CD4-positive, alpha-beta memory T cell (primary cell): ENCODE measurements at regions not wholly inside any gene's neighbourhood (a gene's known extent, or its start where the extent isn't known, plus 50 kb on each side); places are given as distances from the start of the nearest gene placed in this dataset.
"Not testable (repeated sequence)": the region's sequence is repeated elsewhere in the genome, so short reads cannot be mapped to it uniquely, and the experiment has no call there.

ENCODE experiments used
- CTCF ChIA-PET: fragments of 350-600 bp; sonication (Branson Sonifier 250); formaldehyde crosslinking; loops from one replicate; lab custom pipeline; 2021; ENCODE audit warnings: inconsistent platforms; ENCODE audit not compliant: partially characterized antibody; lab: Charles Lee
- POLR2A ChIA-PET: fragments of 350-600 bp; sonication (Branson Sonifier 250); formaldehyde crosslinking; loops from one replicate; lab custom pipeline; 2021; ENCODE audit not compliant: partially characterized antibody; lab: Charles Lee
- DNase-seq, 5 donors: peaks; one replicate each; pipeline versions ENCODE4 v3.0.0 to v3.0.0-alpha.2; 2020 to 2022; ENCODE audit warnings: mixed read lengths in 1 of 5
- H3K27ac ChIP-seq: one replicate; pipeline ENCODE4 v1.7.0; 2013; ENCODE audit warnings: low read depth, low read length
- H3K27me3 ChIP-seq: 2 replicates; pipeline ENCODE4 v1.7.0; 2013; ENCODE audit warnings: mild to moderate bottlenecking, low read length, moderate library complexity; ENCODE audit not compliant: insufficient read depth
- H3K36me3 ChIP-seq: 2 replicates; pipeline ENCODE4 v1.7.0; 2013; ENCODE audit warnings: mild to moderate bottlenecking, low read length, moderate library complexity; ENCODE audit not compliant: insufficient read depth
- H3K4me1 ChIP-seq: 2 replicates; pipeline ENCODE4 v1.7.0; 2013; ENCODE audit warnings: mild to moderate bottlenecking, low read length, moderate library complexity; ENCODE audit not compliant: insufficient read depth
- H3K4me3 ChIP-seq, 2 donors: one replicate each; pipeline ENCODE4 v1.7.0; 2013; ENCODE audit warnings: low read length in 2 of 2, mild to moderate bottlenecking in 1 of 2
- H3K9me3 ChIP-seq, 2 donors: one replicate each; pipeline ENCODE4 v1.7.0; 2013; ENCODE audit warnings: low read length in 2 of 2, control low read depth in 1 of 2; ENCODE audit not compliant: control insufficient read depth in 1 of 2
- H3K27ac Mint-ChIP-seq, 7 donors: one replicate each; pipeline ENCODE4 v1.8.0; 2020 to 2021; ENCODE audit warnings: mixed read lengths in 7 of 7, mild to moderate bottlenecking in 6 of 7, inconsistent platforms in 3 of 7, moderate library complexity in 3 of 7
- H3K27me3 Mint-ChIP-seq, 2 donors: one replicate each; pipeline ENCODE4 v1.8.0; 2020 to 2021; ENCODE audit warnings: mixed read lengths in 2 of 2
- H3K36me3 Mint-ChIP-seq, 2 donors: one replicate each; pipeline ENCODE4 v1.8.0; 2020 to 2021; ENCODE audit warnings: mixed read lengths in 2 of 2, inconsistent platforms in 1 of 2, mild to moderate bottlenecking in 1 of 2
- H3K4me1 Mint-ChIP-seq, 4 donors: one replicate each; pipeline ENCODE4 v1.8.0; 2020 to 2021; ENCODE audit warnings: mixed read lengths in 4 of 4, mild to moderate bottlenecking in 1 of 4
- H3K4me3 Mint-ChIP-seq, 8 donors: one replicate each; pipeline ENCODE4 v1.8.0; 2020 to 2021; ENCODE audit warnings: mixed read lengths in 8 of 8, mild to moderate bottlenecking in 7 of 8, moderate library complexity in 6 of 8, inconsistent platforms in 3 of 8
- H3K9me3 Mint-ChIP-seq, 8 donors: one replicate each; pipeline ENCODE4 v1.8.0; 2020 to 2021; ENCODE audit warnings: mixed read lengths in 8 of 8, mild to moderate bottlenecking in 5 of 8, inconsistent platforms in 3 of 8, moderate library complexity in 1 of 8
- intact Hi-C: fragments of 100-400 bp; cut with micrococcal nuclease; formaldehyde crosslinking; loops from one replicate; pipeline ENCODE4 v1.15.1; 2023

DNA sequence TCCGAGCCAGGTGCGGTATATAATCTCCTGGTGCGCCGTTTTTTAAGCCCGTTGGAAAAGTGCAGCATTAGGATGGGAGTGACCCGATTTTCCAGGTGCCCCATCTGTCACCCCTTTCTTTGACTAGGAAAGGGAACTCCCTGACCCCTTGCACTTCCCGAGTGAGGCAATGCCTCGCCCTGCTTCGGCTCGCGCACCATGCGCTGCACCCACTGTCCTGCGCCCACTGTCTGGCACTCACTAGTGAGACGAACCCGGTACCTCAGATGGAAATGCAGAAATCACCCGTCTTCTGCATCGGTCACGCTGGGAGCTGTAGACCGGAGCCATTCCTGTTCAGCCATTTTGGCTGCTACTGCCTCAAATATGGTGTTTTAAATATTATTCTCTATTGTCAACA is 198.0 kb downstream of the MEIS1 start:
- H3K27ac Mint-ChIP-seq, CTCF ChIA-PET, DNase-seq: not testable (repeated sequence)

DNA sequence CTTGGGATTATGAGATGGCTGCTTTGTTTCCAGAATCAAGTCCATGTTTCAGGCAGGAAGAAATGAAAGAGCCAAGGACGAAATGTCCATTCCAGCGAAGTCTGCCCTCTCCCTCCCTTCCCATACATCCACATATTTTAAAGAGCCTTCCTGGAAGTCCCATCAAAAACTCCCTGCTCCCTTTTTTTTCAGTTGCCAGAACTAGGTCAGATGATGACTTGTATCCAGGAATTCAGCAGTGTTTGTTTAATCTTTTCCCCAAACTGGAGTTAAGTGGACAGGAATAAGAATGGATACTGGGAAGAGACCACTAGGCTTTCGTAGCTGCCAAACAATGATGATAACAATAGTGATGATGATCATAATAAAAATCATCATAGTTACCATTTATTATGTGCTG is 198.7 kb downstream of the MEIS1 start:
- ChIA-PET CTCF (no interaction called here), POLR2A (no interaction called here)
- Mint-ChIP-seq H3K27me3 (no peaks in the 10 kb centered on the region), H3K4me1 (no peaks in the 10 kb centered on the region), H3K4me3 (no peak overlapping the region), H3K9me3 (peaks cover 0 to 14% (median 4%) of the 10 kb centered on the region in 8 donors), H3K36me3 (peaks cover 0 to 3% of the 10 kb centered on the region in 2 donors), H3K27ac (no peak overlapping the region)
- no peak overlapping the region for H3K4me3 ChIP-seq
- intact Hi-C loops = no loop called here
- no peaks in the 10 kb centered on the region for H3K27me3 ChIP-seq
- no peaks in the 10 kb centered on the region for H3K4me1 ChIP-seq
- H3K36me3 ChIP-seq = no peaks in the 10 kb centered on the region
- no peak overlapping the region for H3K27ac ChIP-seq
- H3K9me3 ChIP-seq = no peaks in the 10 kb centered on the region
- no peak for DNase-seq

More for the DNA sequence above, 198.0 kb downstream of the MEIS1 start:
- H3K4me3 ChIP-seq, H3K4me1 Mint-ChIP-seq, H3K9me3 ChIP-seq, POLR2A ChIA-PET, H3K27me3 Mint-ChIP-seq, H3K36me3 Mint-ChIP-seq, intact Hi-C loops, H3K4me1 ChIP-seq, H3K27me3 ChIP-seq, H3K36me3 ChIP-seq, H3K4me3 Mint-ChIP-seq, H3K27ac ChIP-seq: not testable (repeated sequence)
- H3K9me3 Mint-ChIP-seq = peaks cover 0 to 12% (median 3%) of the 10 kb centered on the region in 8 donors

DNA sequence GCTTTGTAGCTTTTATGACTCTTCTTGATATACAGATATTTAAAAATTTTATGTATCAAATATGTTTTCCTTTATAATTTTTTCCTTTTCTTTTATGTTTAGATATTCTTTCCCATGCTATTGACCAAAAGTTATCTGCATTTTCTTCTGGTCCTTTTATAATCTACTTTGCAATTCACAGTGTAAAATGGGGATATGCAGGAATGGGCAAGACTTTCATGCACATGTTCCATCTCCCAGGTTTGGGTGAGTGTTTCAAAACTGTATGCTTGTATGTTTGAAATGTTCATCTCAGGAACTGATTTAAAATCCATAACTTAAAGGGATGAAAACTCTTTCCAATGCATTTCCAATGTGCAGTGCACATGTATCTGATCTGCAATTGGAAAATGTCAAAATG is 199.9 kb downstream of the MEIS1 start:
- no peak for DNase-seq
- no peak overlapping the region for H3K27ac Mint-ChIP-seq
- Histone ChIP-seq H3K27me3 (no peaks in the 10 kb centered on the region), H3K9me3 (no peaks in the 10 kb centered on the region), H3K27ac (no peak overlapping the region), H3K36me3 (no peaks in the 10 kb centered on the region), H3K4me3 (no peak overlapping the region), H3K4me1 (no peaks in the 10 kb centered on the region)
- H3K27me3 Mint-ChIP-seq = no peaks in the 10 kb centered on the region
- H3K9me3 Mint-ChIP-seq = peaks cover 0 to 11% (median 4%) of the 10 kb centered on the region in 8 donors
- intact Hi-C loops = no loop called here
- ChIA-PET CTCF (no interaction called here), POLR2A (no interaction called here)
- H3K4me3 Mint-ChIP-seq = no peak overlapping the region
- peaks cover 0 to 3% of the 10 kb centered on the region in 2 donors for H3K36me3 Mint-ChIP-seq
- no peaks in the 10 kb centered on the region for H3K4me1 Mint-ChIP-seq

DNA sequence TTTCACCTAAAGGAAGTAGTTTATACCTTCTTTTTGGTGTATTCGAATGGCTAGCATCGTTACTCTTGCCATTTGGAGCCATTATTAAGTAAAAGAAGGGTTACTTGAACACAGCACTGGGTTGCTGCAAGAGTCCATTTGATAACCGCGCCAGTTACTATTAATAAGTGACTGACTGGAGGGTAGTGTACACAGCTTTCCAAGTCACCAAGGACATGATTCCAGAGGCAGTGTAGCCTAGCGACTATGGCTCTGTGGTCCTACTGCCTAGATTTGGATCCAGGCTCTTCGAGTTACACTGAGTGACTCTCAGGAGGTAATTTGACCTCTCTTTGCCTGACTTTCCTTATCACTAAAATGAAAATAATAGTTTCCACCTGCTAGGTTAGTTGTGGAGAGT is 206.8 kb downstream of the MEIS1 start:
- no peak for DNase-seq
- CTCF ChIA-PET = no interaction called here
- H3K4me3 Mint-ChIP-seq = no peak overlapping the region
- intact Hi-C loops = no loop called here
- Histone ChIP-seq H3K27me3 (no peaks in the 10 kb centered on the region), H3K9me3 (no peaks in the 10 kb centered on the region), H3K4me3 (no peak overlapping the region), H3K4me1 (no peaks in the 10 kb centered on the region), H3K27ac (no peak overlapping the region), H3K36me3 (no peaks in the 10 kb centered on the region)
- H3K9me3 Mint-ChIP-seq = peaks cover 0 to 13% (median 7%) of the 10 kb centered on the region in 8 donors
- H3K27ac Mint-ChIP-seq = no peak overlapping the region
- H3K27me3 Mint-ChIP-seq = no peaks in the 10 kb centered on the region
- H3K4me1 Mint-ChIP-seq = no peaks in the 10 kb centered on the region
- no peaks in the 10 kb centered on the region for H3K36me3 Mint-ChIP-seq
- POLR2A ChIA-PET = no interaction called here

DNA sequence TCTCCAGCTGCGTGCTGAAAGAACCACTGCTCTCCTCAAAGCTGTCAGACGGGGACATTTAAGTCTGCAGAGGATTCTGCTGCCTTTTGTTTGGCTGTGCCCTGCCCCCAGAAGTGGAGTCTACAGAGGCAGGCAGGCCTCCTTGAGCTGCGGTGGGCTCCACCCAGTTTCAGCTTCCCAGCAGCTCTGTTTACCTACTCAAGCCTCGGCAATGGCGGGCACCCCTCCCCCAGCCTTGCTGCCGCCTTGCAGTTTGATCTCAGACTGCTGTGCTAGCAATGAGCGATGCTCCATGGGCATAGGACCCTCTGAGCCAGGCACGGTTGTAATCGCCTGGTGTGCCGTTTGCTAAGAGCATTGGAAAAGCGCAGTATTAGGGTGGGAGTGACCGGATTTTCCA is 213.2 kb downstream of the MEIS1 start:
- H3K27me3 ChIP-seq, H3K9me3 ChIP-seq, H3K4me1 ChIP-seq, H3K27ac ChIP-seq, H3K4me3 ChIP-seq, DNase-seq, H3K36me3 Mint-ChIP-seq, H3K36me3 ChIP-seq, H3K27me3 Mint-ChIP-seq, intact Hi-C loops, H3K27ac Mint-ChIP-seq, POLR2A ChIA-PET, CTCF ChIA-PET, H3K4me1 Mint-ChIP-seq, H3K4me3 Mint-ChIP-seq: not testable (repeated sequence)
- H3K9me3 Mint-ChIP-seq = peaks cover 0 to 14% (median 6%) of the 10 kb centered on the region in 8 donors

DNA sequence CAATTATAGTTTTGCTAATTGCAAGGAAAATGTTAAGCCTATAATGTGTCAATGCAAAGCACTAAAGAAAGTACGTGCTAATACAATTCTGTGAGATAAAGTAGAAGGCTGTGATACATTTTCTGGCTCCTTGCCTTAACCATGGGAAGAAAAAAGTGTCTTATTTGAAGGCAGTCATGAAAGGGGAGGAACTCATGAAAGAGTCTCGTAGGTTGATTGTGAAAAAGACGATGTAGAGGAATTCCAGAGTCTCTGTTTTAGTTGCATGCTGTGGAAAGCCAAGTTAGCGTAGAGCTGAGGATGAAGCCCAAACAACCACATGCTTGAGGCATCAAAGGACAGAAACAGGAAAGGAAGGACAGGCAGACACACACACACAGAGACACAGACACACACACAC is 214.1 kb downstream of the MEIS1 start:
- Histone ChIP-seq H3K9me3 (no peaks in the 10 kb centered on the region), H3K36me3 (no peaks in the 10 kb centered on the region), H3K4me1 (no peaks in the 10 kb centered on the region), H3K4me3 (no peak overlapping the region), H3K27me3 (no peaks in the 10 kb centered on the region), H3K27ac (no peak overlapping the region)
- Mint-ChIP-seq H3K4me1 (no peaks in the 10 kb centered on the region), H3K4me3 (no peak overlapping the region), H3K9me3 (peaks cover 0 to 14% (median 7%) of the 10 kb centered on the region in 8 donors), H3K36me3 (no peaks in the 10 kb centered on the region), H3K27me3 (no peaks in the 10 kb centered on the region), H3K27ac (no peak overlapping the region)
- CTCF ChIA-PET = no interaction called here
- POLR2A ChIA-PET = no interaction called here
- intact Hi-C loops = no loop called here
- DNase-seq = no peak

DNA sequence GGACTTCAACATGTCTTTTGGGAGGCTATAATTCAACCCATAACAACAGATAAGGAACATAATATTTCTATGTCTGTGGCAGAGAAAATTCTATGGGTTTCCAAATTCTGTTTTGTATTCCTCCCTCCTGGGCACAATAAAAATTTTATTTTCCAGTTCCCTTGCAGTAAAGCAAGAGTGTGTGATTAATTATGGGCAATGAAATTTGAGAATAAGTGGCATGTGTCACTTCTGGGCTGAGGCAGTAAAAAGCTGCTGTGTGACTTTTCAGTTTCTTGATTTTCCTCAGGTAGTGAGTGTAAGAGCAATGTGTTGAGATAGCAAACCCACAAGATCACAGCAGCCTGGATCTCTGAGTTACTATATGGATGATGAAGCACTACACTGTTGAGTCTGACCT is 216.4 kb downstream of the MEIS1 start:
- Mint-ChIP-seq H3K27me3 (no peaks in the 10 kb centered on the region), H3K4me3 (no peak overlapping the region)
- no peaks in the 10 kb centered on the region for H3K36me3 ChIP-seq

DNA sequence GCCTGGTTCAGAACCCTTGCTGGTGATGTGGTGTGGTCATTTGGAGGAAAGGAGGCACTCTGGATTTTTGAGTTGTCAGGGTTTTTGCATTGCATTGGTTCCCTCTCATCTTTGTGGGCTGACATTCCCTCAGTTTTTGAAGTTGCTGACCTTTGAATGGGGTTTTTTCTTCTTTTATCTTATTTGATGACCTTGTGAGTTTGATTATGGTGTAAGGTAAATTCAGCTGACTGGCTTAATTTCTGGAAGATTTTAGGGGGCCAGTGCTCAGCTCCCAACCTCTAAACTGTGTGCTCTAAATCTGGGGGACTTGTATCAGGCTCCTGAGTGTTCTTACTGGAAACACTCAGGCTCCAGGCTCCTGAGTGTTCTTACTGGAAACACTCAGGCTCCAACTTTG is 225.9 kb downstream of the MEIS1 start:
- Histone ChIP-seq H3K36me3 (no peaks in the 10 kb centered on the region), H3K4me1 (no peaks in the 10 kb centered on the region), H3K4me3 (no peak overlapping the region), H3K9me3 (no peaks in the 10 kb centered on the region), H3K27me3 (no peaks in the 10 kb centered on the region), H3K27ac (no peak overlapping the region)
- ChIA-PET CTCF (no interaction called here), POLR2A (no interaction called here)
- intact Hi-C loops = no loop called here
- H3K27me3 Mint-ChIP-seq = no peaks in the 10 kb centered on the region
- peaks cover 0 to 14% (median 3%) of the 10 kb centered on the region in 8 donors for H3K9me3 Mint-ChIP-seq
- no peak overlapping the region for H3K4me3 Mint-ChIP-seq
- no peak overlapping the region for H3K27ac Mint-ChIP-seq
- no peak for DNase-seq
- H3K36me3 Mint-ChIP-seq = no peaks in the 10 kb centered on the region
- H3K4me1 Mint-ChIP-seq = no peaks in the 10 kb centered on the region

More for the DNA sequence above, 216.4 kb downstream of the MEIS1 start:
- no peaks in the 10 kb centered on the region for H3K4me1 ChIP-seq
- Mint-ChIP-seq H3K36me3 (no peaks in the 10 kb centered on the region), H3K27ac (no peak overlapping the region), H3K9me3 (peaks cover 0 to 9% (median 3%) of the 10 kb centered on the region in 8 donors), H3K4me1 (no peaks in the 10 kb centered on the region)
- H3K4me3 ChIP-seq = no peak overlapping the region
- H3K27me3 ChIP-seq = no peaks in the 10 kb centered on the region
- no peaks in the 10 kb centered on the region for H3K9me3 ChIP-seq
- DNase-seq = no peak
- ChIA-PET POLR2A (no interaction called here), CTCF (no interaction called here)
- intact Hi-C loops = no loop called here
- no peak overlapping the region for H3K27ac ChIP-seq
